NCI-H2107 treated with DMSO at 0.1 percent for 48 hours (cell line): ENCODE measurements at regions not wholly inside any gene's neighbourhood (a gene's known extent, or its start where the extent isn't known, plus 50 kb on each side); places are given as distances from the start of the nearest gene placed in this dataset.

Source experiments
- DNase-seq: peaks from one replicate; lab custom pipeline; 2025; ENCODE audit not compliant: unreplicated experiment; lab: John Stamatoyannopoulos, UW

GRCh38 chr4:176383273-176384077 is 63.7 kb downstream of the SPCS3 start:
- DNase-seq: peak; percentile 16

- no peak for DNase-seq
Measured at GRCh38 chr4:176385601-176386000, 65.8 kb downstream of the SPCS3 start.

GRCh38 chr4:176387571-176387970 is 67.8 kb downstream of the SPCS3 start:
- DNase-seq: no peak

- DNase-seq: peak; percentile 59
Measured at GRCh38 chr4:176393306-176394013, 73.7 kb downstream of the SPCS3 start.

- no peak for DNase-seq
Measured at GRCh38 chr4:176400816-176401461, 81.2 kb downstream of the SPCS3 start.

GRCh38 chr4:176404621-176405020 is 84.9 kb downstream of the SPCS3 start:
- no peak for DNase-seq

- no peak for DNase-seq
Measured at GRCh38 chr4:176406297-176406696, 86.5 kb downstream of the SPCS3 start.

- no peak for DNase-seq
Measured at GRCh38 chr4:176406736-176407135, 87.0 kb downstream of the SPCS3 start.

- no peak for DNase-seq
Measured at GRCh38 chr4:176409627-176410026, 89.9 kb downstream of the SPCS3 start.

GRCh38 chr4:176413171-176413570 is 93.4 kb downstream of the SPCS3 start:
- DNase-seq: no peak

GRCh38 chr4:176422001-176422400 is 102.2 kb downstream of the SPCS3 start:
- DNase-seq: no peak

GRCh38 chr4:176422511-176422910 is 102.7 kb downstream of the SPCS3 start:
- DNase-seq: no peak

- no peak for DNase-seq
Measured at GRCh38 chr4:176425035-176425434, 105.3 kb downstream of the SPCS3 start.

- DNase-seq: no peak
Measured at GRCh38 chr4:176432811-176433540, 113.2 kb downstream of the SPCS3 start.

- DNase-seq: no peak
Measured at GRCh38 chr4:176433983-176434382, 114.2 kb downstream of the SPCS3 start.

- DNase-seq: no peak
Measured at GRCh38 chr4:176435901-176436292, 116.1 kb downstream of the SPCS3 start.

- DNase-seq: no peak
Measured at GRCh38 chr4:176436293-176436973, 116.7 kb downstream of the SPCS3 start.

- no peak for DNase-seq
Measured at GRCh38 chr4:176437756-176438155, 118.0 kb downstream of the SPCS3 start.

GRCh38 chr4:176438401-176438800 is 118.6 kb downstream of the SPCS3 start:
- no peak for DNase-seq

GRCh38 chr4:176439611-176440010 is 119.8 kb downstream of the SPCS3 start:
- no peak for DNase-seq

GRCh38 chr4:176440698-176441097 is 120.9 kb downstream of the SPCS3 start:
- DNase-seq: no peak
